SK-N-SH (cell line): ENCODE measurements at regions not wholly inside any gene's neighbourhood (a gene's known extent, or its start where the extent isn't known, plus 50 kb on each side); places are given as distances from the start of the nearest gene placed in this dataset.

ENCODE experiments used
- CTCF ChIA-PET: fragments of 300-600, 350-600 bp; formaldehyde crosslinking; extraction: SDS; loops from one replicate; lab custom pipeline; 2021; lab: Yijun Ruan, JAX
- POLR2A ChIA-PET: fragments of 350-600 bp; sonication (Branson Sonifier 250); formaldehyde crosslinking; extraction: SDS; loops from one replicate; lab custom pipeline; 2020; ENCODE audit warnings: antibody characterized with exemption, inconsistent platforms; lab: Yijun Ruan, JAX
- DNase-seq: peaks from one replicate; pipeline ENCODE4 v3.0.0; 2012
- H2AFZ ChIP-seq: fragments of 200-600 bp; sonication (generic); 2 replicates; pipeline ENCODE4 v1.8.1; 2016; ENCODE audit warnings: antibody characterized with exemption, mild to moderate bottlenecking, low read depth
- H3F3A ChIP-seq: fragments of 200-600 bp; sonication (generic); replicated peaks from 2 replicates; pipeline ENCODE3; 2016; ENCODE audit warnings: antibody characterized with exemption, mild to moderate bottlenecking; ENCODE audit not compliant: insufficient read depth
- H3K27ac ChIP-seq, 2 experiments: fragments of 200-500 bp in 1 of 2; fragments of 200-600 bp in 1 of 2; sonication (Bioruptor generic) in 1 of 2; sonication (generic), shearing (Covaris generic) in 1 of 2; 2 replicates each; pipeline versions ENCODE4 v1.5.1 to v1.6.1; 2014 to 2016; ENCODE audit warnings: low read depth in 2 of 2, inconsistent platforms in 1 of 2, low read length in 1 of 2, mild to moderate bottlenecking in 1 of 2, mixed read lengths in 1 of 2
- H3K27me3 ChIP-seq: fragments of 200-600 bp; sonication (generic), shearing (Covaris generic); 2 replicates; pipeline ENCODE4 v1.6.1; 2016; ENCODE audit warnings: mixed run types; ENCODE audit not compliant: insufficient read depth
- H3K36me3 ChIP-seq, 2 experiments: fragments of 200-500 bp in 1 of 2; fragments of 200-600 bp in 1 of 2; sonication (Bioruptor generic) in 1 of 2; sonication (generic) in 1 of 2; replicated peaks in 1 of 2; 2 replicates each; pipeline versions ENCODE3 to v1.5.1; 2014 to 2016; ENCODE audit warnings: low read length in 1 of 2, mild to moderate bottlenecking in 1 of 2; ENCODE audit not compliant: insufficient read depth in 2 of 2, control insufficient read depth in 1 of 2
- H3K4me1 ChIP-seq, 2 experiments: fragments of 200-500 bp in 1 of 2; fragments of 200-600 bp in 1 of 2; sonication (Bioruptor generic) in 1 of 2; sonication (generic), shearing (Covaris generic) in 1 of 2; 2 replicates each; pipeline versions ENCODE4 v1.5.1 to v1.6.1; 2014 to 2016; ENCODE audit warnings: low read depth in 1 of 2, low read length in 1 of 2, mixed run types in 1 of 2; ENCODE audit not compliant: insufficient read depth in 2 of 2, control insufficient read depth in 1 of 2
- H3K4me2 ChIP-seq: fragments of 200-600 bp; sonication (generic), shearing (Covaris generic); 2 replicates; pipeline ENCODE4 v1.6.1; 2017; ENCODE audit warnings: mixed run types
- H3K4me3 ChIP-seq, 2 experiments: fragments of 200-500 bp in 1 of 2; fragments of 200-600 bp in 1 of 2; sonication (Bioruptor generic) in 1 of 2; sonication (generic), shearing (Covaris generic) in 1 of 2; 2 replicates each; pipeline versions ENCODE4 v1.5.1 to v1.8.1; 2014 to 2016; ENCODE audit warnings: low read depth in 2 of 2, inconsistent platforms in 1 of 2, low read length in 1 of 2, mild to moderate bottlenecking in 1 of 2, mixed read lengths in 1 of 2, moderate library complexity in 1 of 2
- H3K79me2 ChIP-seq: fragments of 200-600 bp; sonication (generic); 2 replicates; pipeline ENCODE4 v1.8.1; 2017; ENCODE audit warnings: mild to moderate bottlenecking; ENCODE audit not compliant: insufficient read depth
- H3K9ac ChIP-seq: fragments of 200-600 bp; sonication (generic); 2 replicates; pipeline ENCODE4 v1.6.1; 2017; ENCODE audit warnings: mixed run types
- H3K9me2 ChIP-seq: fragments of 200-600 bp; sonication (generic); 2 replicates; pipeline ENCODE4 v1.6.1; 2017; ENCODE audit warnings: mixed run types
- H3K9me3 ChIP-seq: fragments of 200-600 bp; sonication (generic); 2 replicates; pipeline ENCODE4 v1.6.1; 2017; ENCODE audit warnings: mixed run types, mild to moderate bottlenecking, moderate library complexity
- H4K20me1 ChIP-seq: fragments of 200-600 bp; sonication (generic); 2 replicates; pipeline ENCODE4 v1.6.1; 2017; ENCODE audit warnings: mild to moderate bottlenecking, mixed run types; ENCODE audit not compliant: insufficient read depth
- CHD2 ChIP-seq: fragments of 150-350 bp; IDR thresholded peaks from 2 replicates; pipeline ENCODE4 v1.6.1; 2018; ENCODE audit warnings: low read length; ENCODE audit not compliant: partially characterized antibody
- CTCF ChIP-seq: fragments of 200-600 bp; sonication (generic); IDR thresholded peaks from 2 replicates; pipeline ENCODE4 v1.6.1; 2017; ENCODE audit warnings: antibody characterized with exemption, mild to moderate bottlenecking, moderate library complexity
- EP300 ChIP-seq, 2 experiments: IDR thresholded peaks; 2 replicates each; pipeline versions ENCODE4 v1.4.0 to v1.6.1; 2012; ENCODE audit warnings: borderline replicate concordance in 1 of 2, low read depth in 1 of 2, low read length in 1 of 2
- EZH2phosphoT487 ChIP-seq: fragments of 200-600 bp; sonication (generic); IDR thresholded peaks from 2 replicates; pipeline ENCODE4 v1.6.1; 2017; ENCODE audit warnings: low read depth, mixed run types, mild to moderate bottlenecking, antibody characterized with exemption, moderate library complexity, borderline replicate concordance
- MEF2A ChIP-seq: IDR thresholded peaks from 2 replicates; pipeline ENCODE4 v1.4.0; 2012; ENCODE audit warnings: low read depth, borderline replicate concordance
- RCOR1 ChIP-seq: fragments of 150-350 bp; IDR thresholded peaks from 2 replicates; pipeline ENCODE4 v1.6.1; 2017; ENCODE audit warnings: antibody characterized with exemption, low read length
- RFX5 ChIP-seq: IDR thresholded peaks from 2 replicates; pipeline ENCODE4 v1.6.1; 2012; ENCODE audit warnings: mild to moderate bottlenecking, improper control_type of control experiment, low read length
- RXRA ChIP-seq: IDR thresholded peaks from 2 replicates; pipeline ENCODE4 v1.4.0; 2012; ENCODE audit warnings: low read depth, mild to moderate bottlenecking, borderline replicate concordance
- SIN3A ChIP-seq: IDR thresholded peaks from 2 replicates; pipeline ENCODE4 v1.6.1; 2012; ENCODE audit warnings: low read depth, mild to moderate bottlenecking, low read length, moderate library complexity, borderline replicate concordance
- SMC3 ChIP-seq: IDR thresholded peaks from 2 replicates; pipeline ENCODE4 v1.6.1; 2012; ENCODE audit warnings: low read depth, low read length, improper control_type of control experiment
- TAF1 ChIP-seq: IDR thresholded peaks from 2 replicates; pipeline ENCODE4 v1.6.1; 2012; ENCODE audit warnings: low read depth, mild to moderate bottlenecking, low read length, moderate library complexity, borderline replicate concordance
- TCF12 ChIP-seq: IDR thresholded peaks from 2 replicates; pipeline ENCODE4 v1.4.0; 2012
- USF1 ChIP-seq: IDR thresholded peaks from 2 replicates; pipeline ENCODE4 v1.4.0; 2012; ENCODE audit warnings: low read depth, borderline replicate concordance
- USF2 ChIP-seq: fragments of 150-350 bp; IDR thresholded peaks from 2 replicates; pipeline ENCODE4 v1.6.1; 2017; ENCODE audit warnings: antibody characterized with exemption, low read length, low read depth, borderline replicate concordance
- YY1 ChIP-seq: IDR thresholded peaks from 2 replicates; pipeline ENCODE4 v1.4.0; 2012; ENCODE audit warnings: low read depth, mild to moderate bottlenecking
- ZBTB33 ChIP-seq: IDR thresholded peaks from 2 replicates; pipeline ENCODE4 v1.4.0; 2012; ENCODE audit warnings: low read depth, borderline replicate concordance
- WGBS: methylation state at CpG from one replicate; pipeline ENCODE4 v1.1.6; 2017; ENCODE audit warnings: low lambda C conversion rate; 5-methylcytosine and 5-hydroxymethylcytosine counted together
- TF ChIP-seq, protein P1 (sequence below): IDR thresholded peaks from 2 replicates; pipeline ENCODE4 v1.6.1; 2012; ENCODE audit warnings: mild to moderate bottlenecking, low read depth, low read length, moderate library complexity

GRCh38 chrX:8377041-8377440 lies 87.6 kb upstream of the VCX3B start (continued):
- TF ChIP-seq, protein P1, sequence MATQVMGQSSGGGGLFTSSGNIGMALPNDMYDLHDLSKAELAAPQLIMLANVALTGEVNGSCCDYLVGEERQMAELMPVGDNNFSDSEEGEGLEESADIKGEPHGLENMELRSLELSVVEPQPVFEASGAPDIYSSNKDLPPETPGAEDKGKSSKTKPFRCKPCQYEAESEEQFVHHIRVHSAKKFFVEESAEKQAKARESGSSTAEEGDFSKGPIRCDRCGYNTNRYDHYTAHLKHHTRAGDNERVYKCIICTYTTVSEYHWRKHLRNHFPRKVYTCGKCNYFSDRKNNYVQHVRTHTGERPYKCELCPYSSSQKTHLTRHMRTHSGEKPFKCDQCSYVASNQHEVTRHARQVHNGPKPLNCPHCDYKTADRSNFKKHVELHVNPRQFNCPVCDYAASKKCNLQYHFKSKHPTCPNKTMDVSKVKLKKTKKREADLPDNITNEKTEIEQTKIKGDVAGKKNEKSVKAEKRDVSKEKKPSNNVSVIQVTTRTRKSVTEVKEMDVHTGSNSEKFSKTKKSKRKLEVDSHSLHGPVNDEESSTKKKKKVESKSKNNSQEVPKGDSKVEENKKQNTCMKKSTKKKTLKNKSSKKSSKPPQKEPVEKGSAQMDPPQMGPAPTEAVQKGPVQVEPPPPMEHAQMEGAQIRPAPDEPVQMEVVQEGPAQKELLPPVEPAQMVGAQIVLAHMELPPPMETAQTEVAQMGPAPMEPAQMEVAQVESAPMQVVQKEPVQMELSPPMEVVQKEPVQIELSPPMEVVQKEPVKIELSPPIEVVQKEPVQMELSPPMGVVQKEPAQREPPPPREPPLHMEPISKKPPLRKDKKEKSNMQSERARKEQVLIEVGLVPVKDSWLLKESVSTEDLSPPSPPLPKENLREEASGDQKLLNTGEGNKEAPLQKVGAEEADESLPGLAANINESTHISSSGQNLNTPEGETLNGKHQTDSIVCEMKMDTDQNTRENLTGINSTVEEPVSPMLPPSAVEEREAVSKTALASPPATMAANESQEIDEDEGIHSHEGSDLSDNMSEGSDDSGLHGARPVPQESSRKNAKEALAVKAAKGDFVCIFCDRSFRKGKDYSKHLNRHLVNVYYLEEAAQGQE, result no peak
- no peak for TF ChIP-seq MEF2A
- TF ChIP-seq RXRA, result no peak
- TF ChIP-seq SIN3A, result no peak

DNA sequence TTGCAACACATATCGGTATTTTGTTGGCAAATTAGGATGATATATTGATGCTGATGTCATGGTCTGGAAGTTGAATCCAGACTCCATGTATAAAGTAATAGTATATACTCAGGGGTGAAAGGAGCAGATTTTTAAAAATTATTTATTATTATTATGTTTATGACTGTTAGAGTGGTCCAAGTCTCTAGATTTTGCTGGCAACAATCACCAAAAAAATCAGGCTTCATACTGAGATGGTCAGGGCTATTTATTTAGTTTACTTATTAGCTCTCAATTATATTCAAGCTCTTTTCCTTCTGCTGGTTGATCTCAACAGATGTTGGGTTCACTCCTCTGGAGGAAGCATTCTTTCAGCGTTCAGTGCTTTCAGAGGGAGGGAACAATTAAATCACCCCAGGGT lies 73.9 kb upstream of the VCX3B start:
- no peaks in the 10 kb centered on the region for H3K9me3 ChIP-seq
- H3K4me2 ChIP-seq, result no peak overlapping the region
- ChIA-PET CTCF (no interaction called here), POLR2A (no interaction called here)
- no peaks in the 10 kb centered on the region for H4K20me1 ChIP-seq
- H3K79me2 ChIP-seq, result no peaks in the 10 kb centered on the region
- 10% methylated on average over 2 of the region's 2 CpGs for WGBS
- H3K9ac ChIP-seq, result no peak overlapping the region
- no peak overlapping the region for H3K27ac ChIP-seq
- H3K27me3 ChIP-seq, result no peaks in the 10 kb centered on the region
- H3F3A ChIP-seq, result no peaks in the 10 kb centered on the region
- no peaks in the 10 kb centered on the region for H3K4me1 ChIP-seq
- no peak overlapping the region for H2AFZ ChIP-seq
- no peak overlapping the region for H3K4me3 ChIP-seq
- no peak for DNase-seq
- H3K9me2 ChIP-seq, result 0 out of 2 replicates have a peak, but pooled peaks cover 3% of the 10 kb centered on the region
- no peaks in the 10 kb centered on the region for H3K36me3 ChIP-seq
- TF ChIP-seq USF1 (no peak), TCF12 (no peak), RCOR1 (no peak), TAF1 (no peak), RFX5 (no peak), SMC3 (no peak), MEF2A (no peak), EP300 (IDR thresholded peaks at IDR 0.05; ENCODE audit: borderline replicate concordance in 1 of 2, low read depth in 1 of 2, low read length in 1 of 2) (no peak), USF2 (no peak), CTCF (no peak), RXRA (no peak), YY1 (no peak), CHD2 (no peak), EZH2phosphoT487 (no peak), ZBTB33 (no peak)
- TF ChIP-seq, protein P1, result no peak
